IMR-90 (cell line): ENCODE measurements at regions not wholly inside any gene's neighbourhood (a gene's known extent, or its start where the extent isn't known, plus 50 kb on each side); places are given as distances from the start of the nearest gene placed in this dataset.

ENCODE experiments used
- ATAC-seq: fragments of 200-7000 bp; cut with Tn5 transposase; 2 replicates; pipeline ENCODE4 v1.9.1; 2020; ENCODE audit warnings: low read depth, mild to moderate bottlenecking, moderate library complexity
- BruUV-seq: library from RNA; stranded (reverse); fragments of 400-500 nt; replicated peaks from 2 replicates; lab custom pipeline; 2021; lab: Mats Ljungman, UMichigan
- CTCF ChIA-PET: fragments of 300-600 bp; formaldehyde crosslinking; extraction: SDS; loops from one replicate; lab custom pipeline; 2021; ENCODE audit warnings: antibody characterized with exemption; lab: Yijun Ruan, JAX
- POLR2A ChIA-PET: fragments of 300-600 bp; sonication (Branson Sonifier 250); formaldehyde crosslinking; loops from one replicate; lab custom pipeline; 2022; ENCODE audit warnings: antibody characterized with exemption; ENCODE audit not compliant: unreplicated experiment; lab: Charles Lee
- DNase-seq: peaks from one replicate; pipeline ENCODE4 v3.0.0; 2013
- H2AFZ ChIP-seq: replicated peaks from 2 replicates; pipeline ENCODE3; 2013; ENCODE audit warnings: low read length, mild to moderate bottlenecking; ENCODE audit not compliant: poor library complexity
- H2AK5ac ChIP-seq: 2 replicates; pipeline ENCODE4 v1.6.1; 2013; ENCODE audit warnings: low read depth, low read length, inconsistent platforms
- H2AK9ac ChIP-seq: replicated peaks from 2 replicates; pipeline ENCODE3; 2013; ENCODE audit warnings: mild to moderate bottlenecking, low read depth, low read length, moderate library complexity; ENCODE audit not compliant: poor library complexity
- H2BK120ac ChIP-seq: 2 replicates; pipeline ENCODE4 v1.6.1; 2013; ENCODE audit warnings: low read depth, low read length, inconsistent platforms
- H2BK15ac ChIP-seq: 3 replicates; pipeline ENCODE4 v1.6.1; 2013; ENCODE audit warnings: low read depth, low read length, inconsistent platforms
- H2BK20ac ChIP-seq: 2 replicates; pipeline ENCODE4 v1.6.1; 2013; ENCODE audit warnings: low read depth, mild to moderate bottlenecking, inconsistent platforms, low read length, moderate library complexity
- H2BK5ac ChIP-seq: 2 replicates; pipeline ENCODE4 v1.6.1; 2013; ENCODE audit warnings: mild to moderate bottlenecking, low read depth, low read length, inconsistent platforms; ENCODE audit not compliant: poor library complexity, severe bottlenecking
- H3K14ac ChIP-seq: replicated peaks from 2 replicates; pipeline ENCODE4 v1.6.1; 2013; ENCODE audit warnings: low read depth, low read length, inconsistent platforms
- H3K18ac ChIP-seq: 2 replicates; pipeline ENCODE4 v1.6.1; 2013; ENCODE audit warnings: low read depth, low read length, control low read depth
- H3K23ac ChIP-seq: 2 replicates; pipeline ENCODE4 v1.6.1; 2013; ENCODE audit warnings: low read depth, low read length, inconsistent platforms
- H3K27ac ChIP-seq: 2 replicates; pipeline ENCODE4 v1.5.1; 2013; ENCODE audit warnings: mild to moderate bottlenecking, control low read depth, low read length; ENCODE audit not compliant: insufficient read depth
- H3K27me3 ChIP-seq: 2 replicates; pipeline ENCODE4 v1.6.1; 2013; ENCODE audit warnings: low read length; ENCODE audit not compliant: control insufficient read depth, insufficient read depth
- H3K36me3 ChIP-seq: 2 replicates; pipeline ENCODE4 v1.6.1; 2013; ENCODE audit warnings: low read length, mixed read lengths; ENCODE audit not compliant: control insufficient read depth, insufficient read depth
- H3K4ac ChIP-seq: 2 replicates; pipeline ENCODE4 v1.6.1; 2013; ENCODE audit warnings: low read depth, low read length, inconsistent platforms
- H3K4me1 ChIP-seq: 2 replicates; pipeline ENCODE4 v1.6.1; 2013; ENCODE audit warnings: low read length, mixed read lengths; ENCODE audit not compliant: control insufficient read depth, insufficient read depth
- H3K4me2 ChIP-seq: 2 replicates; pipeline ENCODE4 v1.6.1; 2013; ENCODE audit warnings: low read depth, mild to moderate bottlenecking, control low read depth, low read length, moderate library complexity
- H3K4me3 ChIP-seq: 2 replicates; pipeline ENCODE4 v1.5.1; 2013; ENCODE audit warnings: low read depth, mild to moderate bottlenecking, control low read depth, low read length, moderate library complexity; ENCODE audit not compliant: insufficient read depth
- H3K56ac ChIP-seq: 2 replicates; pipeline ENCODE4 v1.6.1; 2013; ENCODE audit warnings: low read length, inconsistent platforms; ENCODE audit not compliant: insufficient read depth; ENCODE audit errors: extremely low read depth
- H3K79me1 ChIP-seq, 2 experiments: 2 replicates each; pipeline ENCODE4 v1.6.1; 2013; ENCODE audit warnings: low read length in 2 of 2, inconsistent platforms in 1 of 2, low read depth in 1 of 2
- H3K9ac ChIP-seq: 2 replicates; pipeline ENCODE4 v1.6.1; 2013; ENCODE audit warnings: low read depth, low read length, control low read depth
- H3K9me1 ChIP-seq: 2 replicates; pipeline ENCODE4 v1.6.1; 2013; ENCODE audit warnings: low read length, inconsistent platforms; ENCODE audit not compliant: insufficient read depth
- H3K9me3 ChIP-seq: 2 replicates; pipeline ENCODE4 v1.6.1; 2013; ENCODE audit warnings: low read length; ENCODE audit not compliant: control insufficient read depth, insufficient read depth
- H4K20me1 ChIP-seq: 2 replicates; pipeline ENCODE4 v1.6.1; 2013; ENCODE audit warnings: low read length, inconsistent platforms; ENCODE audit not compliant: insufficient read depth
- H4K5ac ChIP-seq: 2 replicates; pipeline ENCODE4 v1.6.1; 2013; ENCODE audit warnings: mild to moderate bottlenecking, low read depth, low read length, control low read depth
- H4K8ac ChIP-seq, 2 experiments: 2 replicates each; pipeline ENCODE4 v1.6.1; 2013; ENCODE audit warnings: low read depth in 2 of 2, low read length in 2 of 2, control low read depth in 1 of 2, inconsistent platforms in 1 of 2
- H4K91ac ChIP-seq: 2 replicates; pipeline ENCODE4 v1.6.1; 2013; ENCODE audit warnings: low read depth, low read length, inconsistent platforms; ENCODE audit not compliant: insufficient read depth
- CTCF ChIP-seq: conservative IDR thresholded peaks from 2 replicates; pipeline ENCODE4 v1.5.1; 2012; ENCODE audit warnings: mild to moderate bottlenecking, low read depth, low read length, improper control_type of control experiment
- FOS ChIP-seq: fragments of 150-350 bp; IDR thresholded peaks from 2 replicates; pipeline ENCODE4 v1.6.1; 2016; ENCODE audit warnings: low read depth, low read length
- MAZ ChIP-seq: IDR thresholded peaks from 2 replicates; pipeline ENCODE4 v1.6.1; 2012; ENCODE audit warnings: low read depth, mild to moderate bottlenecking, low read length, improper control_type of control experiment, moderate library complexity, borderline replicate concordance
- MXI1 ChIP-seq: IDR thresholded peaks from 2 replicates; pipeline ENCODE4 v1.6.1; 2012; ENCODE audit warnings: low read depth, mild to moderate bottlenecking, low read length, moderate library complexity, borderline replicate concordance
- NFE2L2 ChIP-seq: fragments of 150-350 bp; IDR thresholded peaks from 2 replicates; pipeline ENCODE4 v1.6.1; 2016; ENCODE audit warnings: low read depth, mild to moderate bottlenecking, low read length
- RAD21 ChIP-seq: IDR thresholded peaks from 2 replicates; pipeline ENCODE4 v1.6.1; 2012; ENCODE audit warnings: low read length, improper control_type of control experiment
- RCOR1 ChIP-seq: IDR thresholded peaks from 2 replicates; pipeline ENCODE4 v1.6.1; 2012; ENCODE audit warnings: mild to moderate bottlenecking, low read length, improper control_type of control experiment; ENCODE audit not compliant: insufficient replicate concordance
- RFX5 ChIP-seq: IDR thresholded peaks from 2 replicates; pipeline ENCODE4 v1.8.0; 2012; ENCODE audit warnings: low read depth, mild to moderate bottlenecking, low read length, moderate library complexity
- SMC3 ChIP-seq: fragments of 150-350 bp; IDR thresholded peaks from 2 replicates; pipeline ENCODE4 v1.6.1; 2016; ENCODE audit warnings: low read depth, mild to moderate bottlenecking, antibody characterized with exemption, low read length, moderate library complexity
- USF2 ChIP-seq: fragments of 150-350 bp; IDR thresholded peaks from 2 replicates; pipeline ENCODE4 v1.6.1; 2017; ENCODE audit warnings: mild to moderate bottlenecking, antibody characterized with exemption, low read length, low read depth
- WGBS, 2 experiments: methylation state at CpG; one replicate each; pipeline versions ENCODE4 v1.1.5 to v1.1.7; 2013; ENCODE audit warnings: missing lambda C conversion rate in 2 of 2; ENCODE audit not compliant: insufficient read length in 1 of 2; ENCODE audit errors: extremely low coverage in 2 of 2; 5-methylcytosine and 5-hydroxymethylcytosine counted together
- dilution Hi-C: fragments of 300-500 bp; cut with HindIII; formaldehyde crosslinking; loops from one replicate; pipeline ENCODE4 v1.14.3; 2018; ENCODE audit warnings: low sequenced_read_pairs; ENCODE audit not compliant: unreplicated experiment
- in situ Hi-C: fragments of 300-500 bp; cut with MboI; formaldehyde crosslinking; loops from 3 replicates; pipeline ENCODE4 v1.14.3; 2019; ENCODE audit warnings: low sequenced_read_pairs, inconsistent platforms, mixed read lengths
- intact Hi-C: fragments of 100-400 bp; cut with micrococcal nuclease; formaldehyde crosslinking; loops from 2 replicates; pipeline ENCODE4 v1.10.0; 2022

- dilution Hi-C loops, result no loop called here
- Histone ChIP-seq H3K23ac (no peak overlapping the region), H2AK5ac (no peak overlapping the region), H3K9me3 (no peaks in the 10 kb centered on the region), H3K4me1 (no peaks in the 10 kb centered on the region), H2AK9ac (no peak overlapping the region), H3K18ac (no peak overlapping the region), H3K36me3 (no peaks in the 10 kb centered on the region), H4K5ac (no peak overlapping the region), H2BK15ac (no peak overlapping the region), H2BK5ac (no peak overlapping the region), H4K8ac (no peak overlapping the region), H3K27ac (no peak overlapping the region), H3K9me1 (no peaks in the 10 kb centered on the region), H2BK120ac (no peak overlapping the region), H3K4me2 (no peak overlapping the region), H3K56ac (no peak overlapping the region), H4K20me1 (no peaks in the 10 kb centered on the region), H2AFZ (no peak overlapping the region), H3K4me3 (no peak overlapping the region), H3K27me3 (peaks cover 45% of the 10 kb centered on the region), H2BK20ac (no peak overlapping the region), H3K14ac (no peak overlapping the region), H3K79me1 (no peaks in the 10 kb centered on the region), H4K91ac (no peak overlapping the region), H3K4ac (no peak overlapping the region), H3K9ac (no peak overlapping the region)
- no CpG with 5 or more reads among the region's 2 CpGs for WGBS, 2 experiments
- ChIA-PET POLR2A (no interaction called here), CTCF (no interaction called here)
- no peak for DNase-seq
- no TSS peak for BruUV-seq
- in situ Hi-C loops, result no loop called here
- TF ChIP-seq USF2, result no peak
- no peak for TF ChIP-seq RCOR1
- TF ChIP-seq RAD21, result no peak
- TF ChIP-seq MXI1, result no peak
- TF ChIP-seq MAZ, result no peak
- TF ChIP-seq SMC3, result no peak
- TF ChIP-seq RFX5, result no peak
- no peak for TF ChIP-seq FOS
- TF ChIP-seq NFE2L2, result no peak
- no peak for TF ChIP-seq CTCF
- no peak for ATAC-seq
- intact Hi-C loops, result no loop called here
These were observed 118.6 kb upstream of the RAB4A start for GRCh38 chr1:229152311-229152710.
